GM12891 (cell line): ENCODE measurements at regions not wholly inside any gene's neighbourhood (a gene's known extent, or its start where the extent isn't known, plus 50 kb on each side); places are given as distances from the start of the nearest gene placed in this dataset.

ENCODE experiments used
- DNase-seq: peaks from one replicate; pipeline ENCODE4 v3.0.0; 2011; ENCODE audit warnings: low spot score; ENCODE audit not compliant: insufficient read length
- FAIRE-seq: peaks from 2 replicates; lab custom pipeline; 2011; peaks lifted over from hg19 to GRCh38; lab: Jason Lieb, UNC
- PAX5 ChIP-seq: IDR thresholded peaks from 2 replicates; pipeline ENCODE4 v1.6.1; 2011; ENCODE audit warnings: low read length, moderate library complexity, mild to moderate bottlenecking; ENCODE audit not compliant: insufficient read depth, severe bottlenecking
- POLR2A ChIP-seq: IDR thresholded peaks from 2 replicates; pipeline ENCODE4 v1.6.1; 2011; ENCODE audit warnings: low read depth, low read length, control low read depth
- POLR2AphosphoS5 ChIP-seq: IDR thresholded peaks from 2 replicates; pipeline ENCODE4 v1.6.1; 2011; ENCODE audit warnings: low read depth, low read length, control low read depth
- POU2F2 ChIP-seq: IDR thresholded peaks from 2 replicates; pipeline ENCODE4 v1.6.1; 2011; ENCODE audit warnings: low read depth, mild to moderate bottlenecking, control low read depth, low read length, moderate library complexity
- SPI1 ChIP-seq: IDR thresholded peaks from 2 replicates; pipeline ENCODE4 v1.6.1; 2011; ENCODE audit warnings: low read depth, low read length, control low read depth
- TAF1 ChIP-seq: IDR thresholded peaks from 2 replicates; pipeline ENCODE4 v1.6.1; 2011; ENCODE audit warnings: low read depth, low read length, control low read depth

DNA sequence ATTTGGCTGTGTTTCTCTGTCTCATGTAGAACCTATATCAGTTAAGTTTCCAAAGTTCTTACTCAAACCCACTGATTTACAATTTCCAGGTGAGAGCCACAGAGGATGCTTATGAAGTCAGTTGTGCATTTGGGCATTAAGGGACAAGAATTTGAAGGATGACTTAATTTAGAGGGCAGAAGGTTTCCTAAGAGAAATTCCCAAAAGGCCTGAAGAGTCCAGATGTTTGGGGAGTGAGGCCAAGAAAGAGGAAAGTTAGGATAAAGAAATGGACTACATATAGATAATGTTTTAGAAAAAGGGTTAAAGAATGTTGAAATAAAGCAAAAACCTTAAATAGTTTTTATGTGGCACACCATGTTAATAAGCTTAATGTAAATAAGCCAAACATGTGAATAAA lies 338.7 kb upstream of the GRM7 start:
- no peak for DNase-seq
- no peak for TF ChIP-seq POLR2AphosphoS5
- no peak for TF ChIP-seq POU2F2
- TF ChIP-seq PAX5: no peak
- TF ChIP-seq TAF1: no peak
- no peak for TF ChIP-seq POLR2A
- no peak for TF ChIP-seq SPI1
- no peak for FAIRE-seq

- no peak for DNase-seq
- TF ChIP-seq POU2F2 (no peak), SPI1 (no peak), POLR2A (no peak), TAF1 (no peak), POLR2AphosphoS5 (no peak), PAX5 (no peak)
- no peak for FAIRE-seq
Measured at GRCh38 chr3:6523043-6523442, 337.9 kb upstream of the GRM7 start.

GRCh38 chr3:6524479-6524878 lies 336.4 kb upstream of the GRM7 start:
- FAIRE-seq (no peak), DNase-seq (no peak)
- TF ChIP-seq POLR2AphosphoS5: no peak
- TF ChIP-seq PAX5: no peak
- no peak for TF ChIP-seq TAF1
- TF ChIP-seq POU2F2: no peak
- TF ChIP-seq POLR2A: no peak
- TF ChIP-seq SPI1: no peak

DNA sequence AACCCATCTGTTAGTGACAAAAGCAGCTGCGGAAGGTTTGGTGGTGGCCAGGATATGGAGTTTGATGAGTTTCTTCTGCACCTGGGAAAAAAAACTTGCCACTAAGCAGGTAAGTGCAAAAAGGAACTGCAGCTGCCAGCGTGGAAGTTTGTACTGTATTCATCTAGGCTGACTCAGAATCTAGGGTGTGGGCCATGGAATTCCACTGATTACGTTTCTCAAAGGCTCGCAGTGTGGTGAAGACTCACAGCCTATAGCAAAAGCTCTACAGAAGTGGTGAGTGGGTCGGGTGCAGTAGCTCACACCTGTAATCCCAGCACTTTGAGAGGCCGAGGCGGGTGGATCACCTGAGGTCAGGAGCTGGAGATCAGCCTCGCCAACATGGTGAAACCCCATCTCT lies 334.6 kb upstream of the GRM7 start:
- DNase-seq (no peak), FAIRE-seq (no peak)
- TF ChIP-seq POLR2AphosphoS5 (no peak), PAX5 (no peak), POLR2A (no peak), SPI1 (no peak), TAF1 (no peak), POU2F2 (no peak)

- DNase-seq (no peak), FAIRE-seq (no peak)
- TF ChIP-seq POLR2AphosphoS5 (no peak), POLR2A (no peak), PAX5 (no peak), SPI1 (peak; percentile 32; the same call in 1 of the 2 replicates)
Measured at GRCh38 chr3:6526861-6527260, 334.1 kb upstream of the GRM7 start.

DNA sequence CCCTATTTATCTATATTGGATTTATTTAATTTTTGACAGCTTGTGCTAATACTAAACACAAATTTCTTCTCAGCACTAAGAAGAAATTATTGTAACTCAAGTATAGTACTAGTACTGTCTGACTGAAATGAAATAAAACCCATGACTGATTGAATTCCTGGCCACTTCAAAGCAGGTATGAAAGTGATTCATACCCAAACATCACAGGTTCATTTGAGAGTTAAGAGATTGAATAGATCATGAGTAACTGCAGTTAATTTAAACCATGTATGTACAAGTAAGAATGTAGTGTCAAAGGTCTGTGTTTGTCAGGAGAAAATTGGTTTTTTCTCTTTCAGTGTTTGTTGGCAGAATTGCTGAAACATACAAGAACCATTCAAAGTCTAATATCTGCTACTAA lies 332.0 kb upstream of the GRM7 start:
- FAIRE-seq: no peak
- no peak for DNase-seq
- TF ChIP-seq PAX5 (no peak), POLR2AphosphoS5 (no peak), POU2F2 (no peak), SPI1 (no peak), TAF1 (no peak), POLR2A (no peak)

DNA sequence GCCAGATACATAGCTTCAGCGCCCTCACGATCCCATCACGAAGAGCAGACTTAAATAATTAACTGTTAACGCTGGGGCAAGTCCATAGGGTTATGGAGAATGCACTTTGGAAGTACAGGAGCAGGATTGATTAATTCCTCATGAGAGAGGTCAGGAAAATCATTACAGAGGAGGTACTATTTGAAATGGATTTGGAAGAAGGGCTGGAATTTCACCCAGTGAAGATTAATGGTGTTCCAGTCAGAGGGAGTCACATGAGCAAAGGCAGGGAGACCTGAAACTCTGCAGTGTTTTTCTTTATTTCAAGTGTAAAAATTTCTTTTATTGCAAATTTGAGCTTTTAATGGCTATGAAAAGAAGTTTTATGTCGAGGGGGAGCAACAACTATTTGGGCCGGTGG lies 329.8 kb upstream of the GRM7 start:
- FAIRE-seq (no peak), DNase-seq (no peak)
- TF ChIP-seq SPI1 (no peak), POLR2AphosphoS5 (no peak), POU2F2 (no peak), POLR2A (no peak), TAF1 (no peak), PAX5 (no peak)

GRCh38 chr3:6532101-6532500 lies 328.8 kb upstream of the GRM7 start:
- FAIRE-seq: no peak
- TF ChIP-seq POLR2AphosphoS5 (no peak), POLR2A (no peak), TAF1 (no peak), POU2F2 (no peak), SPI1 (no peak), PAX5 (no peak)
- no peak for DNase-seq

DNA sequence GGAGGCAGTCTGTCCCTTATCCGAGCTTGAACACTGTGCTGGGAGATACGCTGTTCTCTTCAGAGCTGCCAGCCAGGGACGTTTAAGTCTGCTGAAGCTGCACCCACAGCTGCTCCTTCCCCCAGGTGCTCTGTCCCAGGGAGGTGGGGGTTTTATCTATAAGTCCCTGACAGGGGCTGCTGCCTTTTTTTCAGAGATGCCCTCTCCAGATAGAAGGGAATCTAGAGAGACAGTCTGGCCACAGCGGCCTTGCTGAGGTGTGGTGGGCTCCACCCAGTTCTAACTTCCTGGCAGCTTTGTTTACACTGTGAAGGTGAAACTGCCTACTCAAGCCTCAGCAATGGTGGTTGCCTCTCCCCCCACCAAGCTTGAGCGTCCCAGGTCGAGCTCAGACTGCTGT lies 319.9 kb upstream of the GRM7 start:
- TF ChIP-seq POLR2A (no peak), POLR2AphosphoS5 (no peak), PAX5 (no peak), POU2F2 (no peak), TAF1 (no peak), SPI1 (no peak)
- DNase-seq (no peak), FAIRE-seq (no peak)

GRCh38 chr3:6542795-6543194 lies 318.1 kb upstream of the GRM7 start:
- no peak for FAIRE-seq
- no peak for TF ChIP-seq POLR2A
- TF ChIP-seq PAX5: no peak
- no peak for TF ChIP-seq POLR2AphosphoS5
- TF ChIP-seq POU2F2: no peak
- no peak for TF ChIP-seq SPI1
- no peak for TF ChIP-seq TAF1

More at GRCh38 chr3:6542795-6543194, 318.1 kb upstream of the GRM7 start:
- DNase-seq: no peak
